ENCODE measurements at regions not wholly inside any gene's neighbourhood (a gene's known extent, or its start where the extent isn't known, plus 50 kb on each side); places are given as distances from the start of the nearest gene placed in this dataset.

- TF ChIP-seq, protein P1, sequence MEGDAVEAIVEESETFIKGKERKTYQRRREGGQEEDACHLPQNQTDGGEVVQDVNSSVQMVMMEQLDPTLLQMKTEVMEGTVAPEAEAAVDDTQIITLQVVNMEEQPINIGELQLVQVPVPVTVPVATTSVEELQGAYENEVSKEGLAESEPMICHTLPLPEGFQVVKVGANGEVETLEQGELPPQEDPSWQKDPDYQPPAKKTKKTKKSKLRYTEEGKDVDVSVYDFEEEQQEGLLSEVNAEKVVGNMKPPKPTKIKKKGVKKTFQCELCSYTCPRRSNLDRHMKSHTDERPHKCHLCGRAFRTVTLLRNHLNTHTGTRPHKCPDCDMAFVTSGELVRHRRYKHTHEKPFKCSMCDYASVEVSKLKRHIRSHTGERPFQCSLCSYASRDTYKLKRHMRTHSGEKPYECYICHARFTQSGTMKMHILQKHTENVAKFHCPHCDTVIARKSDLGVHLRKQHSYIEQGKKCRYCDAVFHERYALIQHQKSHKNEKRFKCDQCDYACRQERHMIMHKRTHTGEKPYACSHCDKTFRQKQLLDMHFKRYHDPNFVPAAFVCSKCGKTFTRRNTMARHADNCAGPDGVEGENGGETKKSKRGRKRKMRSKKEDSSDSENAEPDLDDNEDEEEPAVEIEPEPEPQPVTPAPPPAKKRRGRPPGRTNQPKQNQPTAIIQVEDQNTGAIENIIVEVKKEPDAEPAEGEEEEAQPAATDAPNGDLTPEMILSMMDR (IDR thresholded peaks at IDR 0.05) = no peak
- TF ChIP-seq POLR2AphosphoS5 (IDR thresholded peaks at IDR 0.05) (no peak), EP300 (IDR thresholded peaks at IDR 0.05) (no peak)
Observed at GRCh38 chr6:14061643-14062042, 55.9 kb upstream of the CD83 start.

All from stomach (tissue), 4 donors.